Parathyroid adenoma (tissue), 2 donors: ENCODE measurements at regions not wholly inside any gene's neighbourhood (a gene's known extent, or its start where the extent isn't known, plus 50 kb on each side); places are given as distances from the start of the nearest gene placed in this dataset.

Experiments
- H2AFZ ChIP-seq: fragments of 300-600 bp; sonication (generic); one replicate; pipeline ENCODE4 v1.7.0; 2017; ENCODE audit warnings: antibody characterized with exemption, mild to moderate bottlenecking
- H3K27ac ChIP-seq: fragments of 300-600 bp; sonication (generic); one replicate; pipeline ENCODE4 v1.7.0; 2017
- H3K27me3 ChIP-seq: fragments of 300-600 bp; sonication (generic); one replicate; pipeline ENCODE4 v1.7.0; 2017; ENCODE audit warnings: low read length; ENCODE audit not compliant: control insufficient read depth, insufficient read depth
- H3K36me3 ChIP-seq: fragments of 300-600 bp; sonication (generic); one replicate; pipeline ENCODE4 v1.7.0; 2017; ENCODE audit warnings: low read length; ENCODE audit not compliant: control insufficient read depth, insufficient read depth
- H3K4me1 ChIP-seq: fragments of 300-600 bp; sonication (generic); one replicate; pipeline ENCODE4 v1.7.0; 2017; ENCODE audit warnings: control low read depth
- H3K4me2 ChIP-seq: fragments of 300-600 bp; sonication (generic); one replicate; pipeline ENCODE4 v1.7.0; 2017; ENCODE audit warnings: low read length
- H3K4me3 ChIP-seq: fragments of 300-600 bp; sonication (generic); one replicate; pipeline ENCODE4 v1.7.0; 2017; ENCODE audit warnings: low read depth, low read length
- H3K79me2 ChIP-seq: fragments of 300-600 bp; sonication (generic); one replicate; pipeline ENCODE4 v1.7.0; 2017; ENCODE audit warnings: control low read depth
- H3K9ac ChIP-seq: fragments of 300-600 bp; sonication (generic); one replicate; pipeline ENCODE4 v1.7.0; 2017; ENCODE audit warnings: mild to moderate bottlenecking
- H3K9me3 ChIP-seq: fragments of 300-600 bp; sonication (generic); one replicate; pipeline ENCODE4 v1.7.0; 2017; ENCODE audit warnings: low read length; ENCODE audit not compliant: control insufficient read depth
- TF ChIP-seq, protein P1 (sequence below): fragments of 300-600 bp; sonication (generic); IDR thresholded peaks from one replicate; pipeline ENCODE4 v1.7.0; 2017; ENCODE audit warnings: antibody characterized with exemption, mild to moderate bottlenecking
- donor health status: primary hyperparathyroidism.

- no peaks in the 10 kb centered on the region for H3K79me2 ChIP-seq
- TF ChIP-seq, protein P1, sequence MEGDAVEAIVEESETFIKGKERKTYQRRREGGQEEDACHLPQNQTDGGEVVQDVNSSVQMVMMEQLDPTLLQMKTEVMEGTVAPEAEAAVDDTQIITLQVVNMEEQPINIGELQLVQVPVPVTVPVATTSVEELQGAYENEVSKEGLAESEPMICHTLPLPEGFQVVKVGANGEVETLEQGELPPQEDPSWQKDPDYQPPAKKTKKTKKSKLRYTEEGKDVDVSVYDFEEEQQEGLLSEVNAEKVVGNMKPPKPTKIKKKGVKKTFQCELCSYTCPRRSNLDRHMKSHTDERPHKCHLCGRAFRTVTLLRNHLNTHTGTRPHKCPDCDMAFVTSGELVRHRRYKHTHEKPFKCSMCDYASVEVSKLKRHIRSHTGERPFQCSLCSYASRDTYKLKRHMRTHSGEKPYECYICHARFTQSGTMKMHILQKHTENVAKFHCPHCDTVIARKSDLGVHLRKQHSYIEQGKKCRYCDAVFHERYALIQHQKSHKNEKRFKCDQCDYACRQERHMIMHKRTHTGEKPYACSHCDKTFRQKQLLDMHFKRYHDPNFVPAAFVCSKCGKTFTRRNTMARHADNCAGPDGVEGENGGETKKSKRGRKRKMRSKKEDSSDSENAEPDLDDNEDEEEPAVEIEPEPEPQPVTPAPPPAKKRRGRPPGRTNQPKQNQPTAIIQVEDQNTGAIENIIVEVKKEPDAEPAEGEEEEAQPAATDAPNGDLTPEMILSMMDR: no peak
- H3K9ac ChIP-seq: no peak overlapping the region
- H3K36me3 ChIP-seq: no peaks in the 10 kb centered on the region
- no peak overlapping the region for H3K27ac ChIP-seq
- no peaks in the 10 kb centered on the region for H3K9me3 ChIP-seq
- H3K27me3 ChIP-seq: no peaks in the 10 kb centered on the region
- H3K4me3 ChIP-seq: no peak overlapping the region
- H3K4me2 ChIP-seq: no peak overlapping the region
- no peak overlapping the region for H2AFZ ChIP-seq
- H3K4me1 ChIP-seq: no peaks in the 10 kb centered on the region
Observed at GRCh38 chr21:14881863-14882499, 182.8 kb downstream of the NRIP1 start.

GRCh38 chr21:14880922-14881321 lies 183.9 kb downstream of the NRIP1 start:
- H3K4me3 ChIP-seq: no peak overlapping the region
- H2AFZ ChIP-seq: no peak overlapping the region
- no peaks in the 10 kb centered on the region for H3K4me1 ChIP-seq
- H3K27me3 ChIP-seq: no peaks in the 10 kb centered on the region
- TF ChIP-seq, protein P1: no peak
- H3K9me3 ChIP-seq: no peaks in the 10 kb centered on the region
- H3K27ac ChIP-seq: no peak overlapping the region
- no peaks in the 10 kb centered on the region for H3K36me3 ChIP-seq
- H3K9ac ChIP-seq: no peak overlapping the region
- no peak overlapping the region for H3K4me2 ChIP-seq
- H3K79me2 ChIP-seq: no peaks in the 10 kb centered on the region

- no peaks in the 10 kb centered on the region for H3K4me1 ChIP-seq
Observed at GRCh38 chr21:14879458-14879857, 185.3 kb downstream of the NRIP1 start.

GRCh38 chr21:14878971-14879370 lies 185.8 kb downstream of the NRIP1 start:
- no peaks in the 10 kb centered on the region for H3K9me3 ChIP-seq
- H3K36me3 ChIP-seq: no peaks in the 10 kb centered on the region
- no peaks in the 10 kb centered on the region for H3K4me1 ChIP-seq
- no peak overlapping the region for H2AFZ ChIP-seq
- H3K9ac ChIP-seq: no peak overlapping the region
- H3K27ac ChIP-seq: no peak overlapping the region
- no peaks in the 10 kb centered on the region for H3K27me3 ChIP-seq
- H3K4me3 ChIP-seq: no peak overlapping the region
- no peaks in the 10 kb centered on the region for H3K79me2 ChIP-seq
- no peak overlapping the region for H3K4me2 ChIP-seq
- TF ChIP-seq, protein P1: no peak

More at GRCh38 chr21:14879458-14879857, 185.3 kb downstream of the NRIP1 start:
- TF ChIP-seq, protein P1: no peak
- Histone ChIP-seq H3K27ac (no peak overlapping the region), H3K36me3 (no peaks in the 10 kb centered on the region), H3K27me3 (no peaks in the 10 kb centered on the region), H3K79me2 (no peaks in the 10 kb centered on the region), H2AFZ (no peak overlapping the region), H3K9me3 (no peaks in the 10 kb centered on the region), H3K4me3 (no peak overlapping the region), H3K4me2 (no peak overlapping the region), H3K9ac (no peak overlapping the region)

GRCh38 chr21:14877581-14878228 lies 187.1 kb downstream of the NRIP1 start:
- no peak overlapping the region for H3K27ac ChIP-seq
- TF ChIP-seq, protein P1: no peak
- no peak overlapping the region for H3K9ac ChIP-seq
- no peak overlapping the region for H2AFZ ChIP-seq
- no peak overlapping the region for H3K4me3 ChIP-seq
- no peaks in the 10 kb centered on the region for H3K36me3 ChIP-seq
- H3K27me3 ChIP-seq: no peaks in the 10 kb centered on the region
- no peaks in the 10 kb centered on the region for H3K79me2 ChIP-seq
- H3K4me1 ChIP-seq: no peaks in the 10 kb centered on the region
- no peaks in the 10 kb centered on the region for H3K9me3 ChIP-seq
- H3K4me2 ChIP-seq: no peak overlapping the region
